Upper lobe of left lung (tissue), 4 donors: ENCODE measurements at regions not wholly inside any gene's neighbourhood (a gene's known extent, or its start where the extent isn't known, plus 50 kb on each side); places are given as distances from the start of the nearest gene placed in this dataset.

Experiments
- CTCF ChIP-seq, 6 experiments: fragments of 450-650 bp in 4 of 6; fragments of 200-600 bp in 2 of 6; sonication (generic) in 2 of 6; IDR thresholded peaks; one replicate each; pipeline ENCODE4 v1.5.1; 2016 to 2019; ENCODE audit warnings: antibody characterized with exemption in 6 of 6
- EP300 ChIP-seq, 4 donors: sonication (generic); formaldehyde crosslinking; IDR thresholded peaks; one replicate each; pipeline ENCODE4 v1.5.1; 2017; ENCODE audit warnings: antibody characterized with exemption in 4 of 4, control low read depth in 2 of 4
- POLR2A ChIP-seq, 4 donors: fragments of 450-650 bp; IDR thresholded peaks; one replicate each; pipeline ENCODE4 v1.5.1; 2016 to 2017; ENCODE audit warnings: antibody characterized with exemption in 4 of 4, mild to moderate bottlenecking in 2 of 4

DNA sequence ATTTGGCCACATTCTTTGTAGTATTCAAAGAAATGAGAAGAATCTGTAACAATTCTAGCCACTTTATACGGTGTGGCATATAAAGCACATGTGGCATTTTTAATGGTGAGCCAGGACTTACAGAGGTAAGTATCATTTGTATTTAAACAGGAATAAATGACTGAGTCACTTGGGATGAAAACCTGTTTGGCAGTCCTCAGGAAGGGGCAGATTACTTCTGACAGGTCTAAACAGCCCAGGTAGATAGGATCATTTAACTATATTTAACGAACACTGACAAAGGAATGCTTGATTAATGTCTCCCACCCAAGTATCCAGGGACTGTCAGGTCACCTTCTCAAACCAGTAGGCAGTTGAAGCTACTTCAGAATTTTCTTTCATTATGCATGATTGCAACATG, 241.5 kb upstream of the SATB1 start:
- TF ChIP-seq CTCF (IDR thresholded peaks at IDR 0.05), result no peak
- TF ChIP-seq POLR2A (IDR thresholded peaks at IDR 0.05), result no peak
- TF ChIP-seq EP300 (IDR thresholded peaks at IDR 0.05), result no peak
